WERI-Rb-1 (cell line): ENCODE measurements at regions not wholly inside any gene's neighbourhood (a gene's known extent, or its start where the extent isn't known, plus 50 kb on each side); places are given as distances from the start of the nearest gene placed in this dataset.

Experiments
- DNase-seq: peaks from one replicate; pipeline ENCODE4 v3.0.0-alpha.2; 2020
- H3K27ac ChIP-seq: fragments of 250-450 bp; sonication (Bioruptor Pico); 2 replicates; pipeline ENCODE4 v1.5.1; 2020; ENCODE audit warnings: mild to moderate bottlenecking, moderate library complexity
- H3K27me3 ChIP-seq: fragments of 250-450 bp; sonication (Bioruptor Pico); 2 replicates; pipeline ENCODE4 v1.5.1; 2021; ENCODE audit warnings: mild to moderate bottlenecking, low read depth, moderate library complexity; ENCODE audit not compliant: insufficient read depth, severe bottlenecking
- H3K36me3 ChIP-seq: fragments of 250-450 bp; sonication (Bioruptor Pico); 2 replicates; pipeline ENCODE4 v1.5.1; 2020; ENCODE audit warnings: mild to moderate bottlenecking, moderate library complexity
- H3K4me3 ChIP-seq: 2 replicates; pipeline ENCODE4 v1.5.1; 2011; ENCODE audit warnings: low read depth, mild to moderate bottlenecking, control low read depth, low read length
- H3K9me3 ChIP-seq: fragments of 250-450 bp; sonication (Bioruptor Pico); 2 replicates; pipeline ENCODE4 v1.5.1; 2021; ENCODE audit warnings: mild to moderate bottlenecking, moderate library complexity; ENCODE audit not compliant: severe bottlenecking
- TF ChIP-seq, protein P1 (sequence below): IDR thresholded peaks from 2 replicates; pipeline ENCODE4 v1.5.1; 2011; ENCODE audit warnings: low read depth, mild to moderate bottlenecking, control low read depth, inconsistent platforms, low read length

DNA sequence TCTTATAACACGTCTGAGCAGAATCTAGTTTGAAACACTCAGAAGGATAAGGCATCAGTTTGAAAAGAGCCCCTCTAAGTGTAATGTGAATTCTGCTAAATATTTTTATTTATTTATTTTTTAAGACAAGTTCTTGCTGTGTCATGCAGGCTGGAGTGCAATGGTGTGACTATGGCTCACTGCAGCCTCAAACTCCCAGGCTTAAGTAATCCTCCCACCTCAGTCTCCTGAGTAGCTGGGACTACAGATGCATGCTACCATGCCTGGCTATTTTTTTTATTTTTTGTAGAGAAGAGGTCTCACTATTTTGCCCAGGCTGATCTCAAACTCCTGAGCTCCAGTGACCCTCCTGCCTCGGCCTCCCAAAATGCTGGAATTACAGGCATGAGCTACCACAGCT is 225.9 kb upstream of the SEL1L start:
- no peaks in the 10 kb centered on the region for H3K36me3 ChIP-seq
- H3K4me3 ChIP-seq = no peak overlapping the region
- TF ChIP-seq, protein P1, sequence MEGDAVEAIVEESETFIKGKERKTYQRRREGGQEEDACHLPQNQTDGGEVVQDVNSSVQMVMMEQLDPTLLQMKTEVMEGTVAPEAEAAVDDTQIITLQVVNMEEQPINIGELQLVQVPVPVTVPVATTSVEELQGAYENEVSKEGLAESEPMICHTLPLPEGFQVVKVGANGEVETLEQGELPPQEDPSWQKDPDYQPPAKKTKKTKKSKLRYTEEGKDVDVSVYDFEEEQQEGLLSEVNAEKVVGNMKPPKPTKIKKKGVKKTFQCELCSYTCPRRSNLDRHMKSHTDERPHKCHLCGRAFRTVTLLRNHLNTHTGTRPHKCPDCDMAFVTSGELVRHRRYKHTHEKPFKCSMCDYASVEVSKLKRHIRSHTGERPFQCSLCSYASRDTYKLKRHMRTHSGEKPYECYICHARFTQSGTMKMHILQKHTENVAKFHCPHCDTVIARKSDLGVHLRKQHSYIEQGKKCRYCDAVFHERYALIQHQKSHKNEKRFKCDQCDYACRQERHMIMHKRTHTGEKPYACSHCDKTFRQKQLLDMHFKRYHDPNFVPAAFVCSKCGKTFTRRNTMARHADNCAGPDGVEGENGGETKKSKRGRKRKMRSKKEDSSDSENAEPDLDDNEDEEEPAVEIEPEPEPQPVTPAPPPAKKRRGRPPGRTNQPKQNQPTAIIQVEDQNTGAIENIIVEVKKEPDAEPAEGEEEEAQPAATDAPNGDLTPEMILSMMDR = no peak
- H3K27me3 ChIP-seq = no peaks in the 10 kb centered on the region
- no peaks in the 10 kb centered on the region for H3K9me3 ChIP-seq
- DNase-seq = no peak
- H3K27ac ChIP-seq = no peak overlapping the region

GRCh38 chr14:81765651-81766275 is 232.1 kb upstream of the SEL1L start:
- TF ChIP-seq, protein P1 = no peak
- Histone ChIP-seq H3K36me3 (no peaks in the 10 kb centered on the region), H3K9me3 (no peaks in the 10 kb centered on the region), H3K27ac (no peak overlapping the region), H3K4me3 (no peak overlapping the region), H3K27me3 (no peaks in the 10 kb centered on the region)
- no peak for DNase-seq

GRCh38 chr14:81766321-81766915 is 232.8 kb upstream of the SEL1L start:
- no peak overlapping the region for H3K27ac ChIP-seq
- no peaks in the 10 kb centered on the region for H3K27me3 ChIP-seq
- no peaks in the 10 kb centered on the region for H3K9me3 ChIP-seq
- no peak overlapping the region for H3K4me3 ChIP-seq
- no peak for DNase-seq
- no peaks in the 10 kb centered on the region for H3K36me3 ChIP-seq
- TF ChIP-seq, protein P1 = no peak

GRCh38 chr14:81767266-81767995 is 233.8 kb upstream of the SEL1L start:
- H3K27ac ChIP-seq = no peak overlapping the region
- no peaks in the 10 kb centered on the region for H3K9me3 ChIP-seq
- TF ChIP-seq, protein P1 = no peak
- DNase-seq = no peak
- H3K4me3 ChIP-seq = no peak overlapping the region
- H3K36me3 ChIP-seq = no peaks in the 10 kb centered on the region
- H3K27me3 ChIP-seq = no peaks in the 10 kb centered on the region

DNA sequence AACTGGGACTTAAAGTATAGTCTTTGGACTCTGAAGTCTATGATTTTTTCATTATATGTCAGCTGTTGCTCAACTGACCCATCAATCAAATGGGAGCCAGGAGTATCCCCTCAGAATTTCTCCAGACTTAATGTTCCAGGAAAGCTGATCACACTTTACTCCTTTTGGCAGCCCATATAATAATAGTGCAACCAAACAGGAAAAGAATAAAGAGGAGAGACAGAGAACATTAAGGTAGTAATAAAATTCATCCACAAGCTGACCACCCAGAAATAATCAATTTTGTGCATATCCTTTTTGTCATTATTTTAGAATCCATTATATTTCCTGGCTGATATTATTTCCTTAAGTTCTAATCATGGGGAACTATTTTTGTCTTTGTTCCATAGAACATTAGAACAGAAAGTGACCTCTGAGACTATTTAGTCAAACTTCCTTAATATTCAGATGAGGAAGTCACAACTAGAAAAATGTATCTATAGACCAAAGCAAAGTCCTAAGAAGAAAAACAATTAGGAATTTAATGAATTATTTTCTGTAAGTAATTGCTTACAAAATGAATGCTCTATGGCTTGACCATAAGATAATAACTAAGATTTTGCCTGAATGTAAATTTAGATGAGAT is 238.1 kb upstream of the SEL1L start:
- Histone ChIP-seq H3K27ac (no peak overlapping the region), H3K4me3 (no peak overlapping the region), H3K36me3 (no peaks in the 10 kb centered on the region), H3K9me3 (no peaks in the 10 kb centered on the region), H3K27me3 (no peaks in the 10 kb centered on the region)
- no peak for DNase-seq
- TF ChIP-seq, protein P1 = no peak
